ENCODE measurements at regions not wholly inside any gene's neighbourhood (a gene's known extent, or its start where the extent isn't known, plus 50 kb on each side); places are given as distances from the start of the nearest gene placed in this dataset.
A peak's percentile ranks its signal among the peaks of the same experiment; 100 is the strongest.

- peaks cover 4% of the 10 kb centered on the region for H3K9me3 Mint-ChIP-seq (ENCODE audit: low read depth)
- peak overlapping the region; percentile 84 for H3K27ac Mint-ChIP-seq
- H3K4me3 Mint-ChIP-seq (ENCODE audit: low read depth): no peak overlapping the region
- peaks cover 3% of the 10 kb centered on the region for H3K36me3 Mint-ChIP-seq (ENCODE audit: insufficient read depth)
- no peak for TF ChIP-seq CTCF (IDR thresholded peaks at IDR 0.05; ENCODE audit: unreplicated experiment)
- H3K4me1 Mint-ChIP-seq (ENCODE audit: low read depth): peaks cover 28% of the 10 kb centered on the region
- no peaks in the 10 kb centered on the region for H3K27me3 Mint-ChIP-seq
- DNase-seq (ENCODE audit: low spot score, unreplicated experiment): no peak
Observed at GRCh38 chr1:8167936-8168335, 141.8 kb upstream of the ERRFI1 start.

- TF ChIP-seq CTCF (IDR thresholded peaks at IDR 0.05; ENCODE audit: unreplicated experiment): no peak
- Mint-ChIP-seq H3K27me3 (no peaks in the 10 kb centered on the region), H3K36me3 (ENCODE audit: insufficient read depth) (no peaks in the 10 kb centered on the region), H3K4me1 (ENCODE audit: low read depth) (peaks cover 28% of the 10 kb centered on the region), H3K27ac (peak overlapping the region; percentile 19), H3K4me3 (ENCODE audit: low read depth) (no peak overlapping the region), H3K9me3 (ENCODE audit: low read depth) (no peaks in the 10 kb centered on the region)
- DNase-seq (ENCODE audit: low spot score, unreplicated experiment): no peak
Observed at GRCh38 chr1:8166406-8166805, 140.3 kb upstream of the ERRFI1 start.

GRCh38 chr1:8165595-8166360 is 139.7 kb upstream of the ERRFI1 start:
- peak; percentile 30 for TF ChIP-seq CTCF (IDR thresholded peaks at IDR 0.05; ENCODE audit: unreplicated experiment)
- Mint-ChIP-seq H3K27ac (no peak overlapping the region), H3K27me3 (no peaks in the 10 kb centered on the region), H3K36me3 (ENCODE audit: insufficient read depth) (no peaks in the 10 kb centered on the region), H3K9me3 (ENCODE audit: low read depth) (no peaks in the 10 kb centered on the region), H3K4me3 (ENCODE audit: low read depth) (no peak overlapping the region), H3K4me1 (ENCODE audit: low read depth) (peaks cover 28% of the 10 kb centered on the region)
- no peak for DNase-seq (ENCODE audit: low spot score, unreplicated experiment)

- Mint-ChIP-seq H3K27me3 (no peaks in the 10 kb centered on the region), H3K36me3 (ENCODE audit: insufficient read depth) (no peaks in the 10 kb centered on the region), H3K4me3 (ENCODE audit: low read depth) (no peak overlapping the region), H3K9me3 (ENCODE audit: low read depth) (no peaks in the 10 kb centered on the region), H3K4me1 (ENCODE audit: low read depth) (peaks cover 19% of the 10 kb centered on the region), H3K27ac (no peak overlapping the region)
- no peak for DNase-seq (ENCODE audit: low spot score, unreplicated experiment)
- no peak for TF ChIP-seq CTCF (IDR thresholded peaks at IDR 0.05; ENCODE audit: unreplicated experiment)
Observed at GRCh38 chr1:8164670-8165069, 138.6 kb upstream of the ERRFI1 start.

- no peak overlapping the region for H3K27ac Mint-ChIP-seq
- no peak overlapping the region for H3K4me3 Mint-ChIP-seq (ENCODE audit: low read depth)
- H3K9me3 Mint-ChIP-seq (ENCODE audit: low read depth): no peaks in the 10 kb centered on the region
- no peaks in the 10 kb centered on the region for H3K36me3 Mint-ChIP-seq (ENCODE audit: insufficient read depth)
- peaks cover 13% of the 10 kb centered on the region for H3K4me1 Mint-ChIP-seq (ENCODE audit: low read depth)
- TF ChIP-seq CTCF (IDR thresholded peaks at IDR 0.05; ENCODE audit: unreplicated experiment): no peak
- H3K27me3 Mint-ChIP-seq: no peaks in the 10 kb centered on the region
- DNase-seq (ENCODE audit: low spot score, unreplicated experiment): no peak
Observed at GRCh38 chr1:8163039-8163438, 136.9 kb upstream of the ERRFI1 start.
